ENCODE measurements at regions not wholly inside any gene's neighbourhood (a gene's known extent, or its start where the extent isn't known, plus 50 kb on each side); places are given as distances from the start of the nearest gene placed in this dataset.
"Not testable (repeated sequence)": the region's sequence is repeated elsewhere in the genome, so short reads cannot be mapped to it uniquely, and the experiment has no call there.

DNA sequence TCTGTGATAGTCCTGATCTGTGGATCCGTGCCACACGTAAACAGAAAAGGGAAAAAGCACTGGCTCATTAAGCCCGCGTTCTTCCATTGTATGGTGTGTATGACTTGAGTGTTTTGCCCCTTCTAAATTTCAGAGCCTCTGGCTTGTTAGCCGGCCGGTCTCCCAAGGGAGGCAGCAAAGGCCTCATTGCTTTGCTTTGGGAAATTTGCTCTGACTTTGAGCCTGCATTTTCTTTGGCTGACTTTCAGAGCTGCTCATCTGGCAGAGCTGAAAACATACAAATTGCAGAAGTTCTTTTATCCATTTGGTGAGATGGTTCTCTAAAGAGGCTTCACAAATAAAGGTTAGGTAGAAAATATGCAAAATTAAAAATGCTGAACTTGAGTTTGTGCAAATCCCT is 123.0 kb downstream of the UTRN start:
- Histone ChIP-seq H3K36me3 (no peaks in the 10 kb centered on the region), H3K4me3 (no peak overlapping the region), H3K9ac (ENCODE audit: low read depth in 2 of 2, low read length in 2 of 2) (no peak overlapping the region), H3K9me3 (no peaks in the 10 kb centered on the region), H3K27ac (no peak overlapping the region), H3K27me3 (no peaks in the 10 kb centered on the region), H3K4me1 (peaks cover 9% of the 10 kb centered on the region)
- DNase-seq, result no peak
- intact Hi-C loops (cut with DNase I), result no loop called here
- TF ChIP-seq, protein P1, sequence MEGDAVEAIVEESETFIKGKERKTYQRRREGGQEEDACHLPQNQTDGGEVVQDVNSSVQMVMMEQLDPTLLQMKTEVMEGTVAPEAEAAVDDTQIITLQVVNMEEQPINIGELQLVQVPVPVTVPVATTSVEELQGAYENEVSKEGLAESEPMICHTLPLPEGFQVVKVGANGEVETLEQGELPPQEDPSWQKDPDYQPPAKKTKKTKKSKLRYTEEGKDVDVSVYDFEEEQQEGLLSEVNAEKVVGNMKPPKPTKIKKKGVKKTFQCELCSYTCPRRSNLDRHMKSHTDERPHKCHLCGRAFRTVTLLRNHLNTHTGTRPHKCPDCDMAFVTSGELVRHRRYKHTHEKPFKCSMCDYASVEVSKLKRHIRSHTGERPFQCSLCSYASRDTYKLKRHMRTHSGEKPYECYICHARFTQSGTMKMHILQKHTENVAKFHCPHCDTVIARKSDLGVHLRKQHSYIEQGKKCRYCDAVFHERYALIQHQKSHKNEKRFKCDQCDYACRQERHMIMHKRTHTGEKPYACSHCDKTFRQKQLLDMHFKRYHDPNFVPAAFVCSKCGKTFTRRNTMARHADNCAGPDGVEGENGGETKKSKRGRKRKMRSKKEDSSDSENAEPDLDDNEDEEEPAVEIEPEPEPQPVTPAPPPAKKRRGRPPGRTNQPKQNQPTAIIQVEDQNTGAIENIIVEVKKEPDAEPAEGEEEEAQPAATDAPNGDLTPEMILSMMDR (IDR thresholded peaks at IDR 0.05), result no peak

DNA sequence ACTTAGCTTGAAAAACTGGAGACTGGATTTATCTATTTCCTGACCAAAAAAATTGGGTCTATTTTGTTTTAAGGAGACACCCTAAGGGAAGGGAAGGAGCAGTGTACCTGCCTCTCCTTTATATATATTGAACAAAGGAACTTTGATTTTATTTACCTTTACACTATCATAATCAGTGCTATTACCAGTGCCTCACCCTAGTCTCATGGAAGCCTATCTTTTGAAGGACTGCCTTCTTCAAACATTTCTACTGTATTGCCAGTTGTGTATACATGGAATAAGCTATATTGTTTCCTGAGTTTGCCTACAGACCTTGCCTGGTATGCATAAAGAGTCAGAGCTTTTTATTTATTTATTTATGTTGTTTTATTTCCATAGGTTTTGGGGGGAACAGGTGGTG is 124.9 kb downstream of the UTRN start:
- TF ChIP-seq, protein P1 (IDR thresholded peaks at IDR 0.05), result no peak
- Histone ChIP-seq H3K36me3 (no peaks in the 10 kb centered on the region), H3K4me1 (peaks cover 12% of the 10 kb centered on the region), H3K9ac (ENCODE audit: low read depth in 2 of 2, low read length in 2 of 2) (no peak overlapping the region), H3K27ac (no peak overlapping the region), H3K9me3 (no peaks in the 10 kb centered on the region), H3K4me3 (no peak overlapping the region), H3K27me3 (no peaks in the 10 kb centered on the region)
- DNase-seq, result no peak
- intact Hi-C loops (cut with DNase I), result loop anchor here (10.0 kb wide), 1 partner anchor 65 kb away; no protein-coding TSS in a partner anchor

DNA sequence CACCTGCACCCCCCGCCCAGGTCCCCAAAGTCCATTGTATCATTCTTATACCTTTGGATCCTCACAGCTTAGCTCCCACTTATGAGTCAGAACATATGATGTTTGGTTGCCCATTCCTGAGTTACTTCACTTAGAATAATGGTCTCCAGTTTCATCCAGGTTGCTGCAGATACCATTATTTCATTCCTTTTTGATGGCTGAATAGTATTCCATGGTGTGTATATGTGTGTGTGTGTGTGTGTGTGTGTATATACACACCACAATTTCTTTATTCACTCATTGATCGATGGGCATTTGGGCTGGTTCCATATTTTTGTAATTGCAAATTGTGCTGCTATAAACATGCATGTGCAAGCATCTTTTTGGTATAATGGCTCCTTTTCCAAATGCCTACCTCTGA is 125.4 kb downstream of the UTRN start:
- DNase-seq; H3K27ac ChIP-seq; H3K9ac ChIP-seq (ENCODE audit: low read depth in 2 of 2, low read length in 2 of 2); H3K27me3 ChIP-seq; H3K9me3 ChIP-seq; H3K4me3 ChIP-seq; H3K36me3 ChIP-seq: not testable (repeated sequence)
- intact Hi-C loops (cut with DNase I), result loop anchor here (10.0 kb wide), 1 partner anchor 66 kb away; no protein-coding TSS in a partner anchor
- H3K4me1 ChIP-seq, result peaks cover 12% of the 10 kb centered on the region

DNA sequence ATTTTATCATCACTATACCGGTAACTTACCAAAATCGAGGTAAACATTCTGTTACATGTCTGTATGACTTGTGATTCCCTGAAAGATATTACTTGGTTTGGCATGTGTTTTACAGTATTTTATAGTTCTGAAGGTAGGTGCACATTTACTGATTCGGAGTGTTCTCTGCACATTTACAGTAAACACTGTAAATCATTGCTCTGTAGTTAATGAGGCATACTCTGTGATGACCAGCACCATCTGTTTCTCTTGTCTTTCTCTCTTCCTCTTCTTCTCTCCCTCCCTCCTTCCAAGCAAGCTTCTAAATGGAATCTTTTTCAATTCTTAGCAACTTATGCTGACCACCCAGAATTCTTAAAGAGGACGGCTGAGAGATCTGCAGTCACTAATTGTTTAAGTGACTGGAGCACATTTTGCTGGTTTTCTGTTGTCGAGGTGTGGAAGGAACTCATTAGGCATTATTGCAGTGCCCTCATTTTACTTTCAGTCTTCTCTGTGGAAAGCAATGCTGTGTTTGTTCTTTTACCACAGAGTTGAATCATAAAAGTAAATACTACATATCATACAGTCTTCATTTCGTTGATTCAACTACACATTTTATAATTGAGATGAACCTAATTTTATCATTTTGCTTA is 126.5 kb downstream of the UTRN start:
- intact Hi-C loops (cut with DNase I), result loop anchor here (10.0 kb wide), 1 partner anchor 67 kb away; no protein-coding TSS in a partner anchor
- H3K36me3 ChIP-seq, result no peaks in the 10 kb centered on the region
- H3K4me3 ChIP-seq, result no peak overlapping the region
- H3K4me1 ChIP-seq, result peaks cover 12% of the 10 kb centered on the region
- H3K9ac ChIP-seq (ENCODE audit: low read depth in 2 of 2, low read length in 2 of 2), result no peak overlapping the region
- H3K9me3 ChIP-seq, result no peaks in the 10 kb centered on the region
- TF ChIP-seq, protein P1 (IDR thresholded peaks at IDR 0.05), result no peak
- no peak overlapping the region for H3K27ac ChIP-seq
- no peak for DNase-seq
- H3K27me3 ChIP-seq, result no peaks in the 10 kb centered on the region

DNA sequence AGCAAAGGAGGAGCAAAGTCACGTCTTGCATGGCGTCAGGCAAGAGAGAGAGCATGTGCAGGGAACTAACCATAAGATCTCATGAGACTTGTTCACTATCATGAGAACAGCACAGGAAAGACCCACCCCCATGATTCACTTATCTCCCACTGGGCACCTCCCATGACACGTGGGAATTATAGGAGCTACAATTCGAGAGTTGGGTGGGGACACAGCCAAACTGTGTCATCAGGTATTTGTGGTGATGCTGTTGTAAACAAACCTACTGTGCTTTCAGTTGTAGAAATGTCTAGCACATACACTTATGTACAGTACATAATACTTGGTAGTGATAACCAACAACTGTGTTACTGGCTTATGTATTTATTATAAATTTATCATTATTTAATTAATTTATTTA is 128.3 kb downstream of the UTRN start:
- Histone ChIP-seq H3K9ac (ENCODE audit: low read depth in 2 of 2, low read length in 2 of 2) (no peak overlapping the region), H3K36me3 (no peaks in the 10 kb centered on the region), H3K9me3 (no peaks in the 10 kb centered on the region), H3K27me3 (no peaks in the 10 kb centered on the region), H3K4me1 (peaks cover 12% of the 10 kb centered on the region), H3K27ac (no peak overlapping the region), H3K4me3 (no peak overlapping the region)
- intact Hi-C loops (cut with DNase I), result loop anchor here (10.0 kb wide), 1 partner anchor 69 kb away; no protein-coding TSS in a partner anchor
- TF ChIP-seq, protein P1 (IDR thresholded peaks at IDR 0.05), result no peak
- DNase-seq, result no peak

DNA sequence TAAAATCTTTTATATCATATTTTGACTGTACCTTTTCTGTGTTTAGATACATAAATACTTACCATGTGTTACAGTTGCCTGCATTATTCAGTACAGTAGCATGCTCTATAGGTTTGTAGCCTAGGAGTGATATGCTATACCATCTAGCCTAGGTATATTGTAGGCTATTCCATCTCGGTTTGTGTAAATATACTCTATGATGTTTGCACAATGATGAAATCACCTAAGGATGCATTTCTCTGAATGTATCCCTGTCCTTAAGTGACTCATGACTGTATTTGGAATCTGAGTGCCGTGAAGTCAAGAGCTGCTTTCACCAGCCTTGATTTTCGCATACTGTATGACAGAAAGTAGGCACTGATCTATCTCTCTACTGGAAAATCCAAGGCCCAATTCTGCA is 129.9 kb downstream of the UTRN start:
- Histone ChIP-seq H3K27me3 (no peaks in the 10 kb centered on the region), H3K9ac (ENCODE audit: low read depth in 2 of 2, low read length in 2 of 2) (no peak overlapping the region), H3K36me3 (no peaks in the 10 kb centered on the region), H3K4me3 (no peak overlapping the region), H3K27ac (no peak overlapping the region), H3K4me1 (peaks cover 12% of the 10 kb centered on the region), H3K9me3 (no peaks in the 10 kb centered on the region)
- TF ChIP-seq, protein P1 (IDR thresholded peaks at IDR 0.05), result no peak
- intact Hi-C loops (cut with DNase I), result loop anchor here (10.0 kb wide), 1 partner anchor 70 kb away; no protein-coding TSS in a partner anchor
- no peak for DNase-seq
